ENCODE measurements at regions not wholly inside any gene's neighbourhood (a gene's known extent, or its start where the extent isn't known, plus 50 kb on each side); places are given as distances from the start of the nearest gene placed in this dataset.

- Histone ChIP-seq H3K4me1 (ENCODE audit: control insufficient read depth, extremely low read depth, insufficient read depth, low read length) (no peaks in the 10 kb centered on the region), H3K36me3 (ENCODE audit: control insufficient read depth in 2 of 2, extremely low read depth in 1 of 2, insufficient read depth in 2 of 2, low read length in 2 of 2) (no peaks in the 10 kb centered on the region), H4K20me1 (ENCODE audit: control insufficient read depth, extremely low read depth, insufficient read depth, low read length) (no peaks in the 10 kb centered on the region), H3K27me3 (ENCODE audit: control insufficient read depth, extremely low read depth, insufficient read depth, low read length) (no peaks in the 10 kb centered on the region), H3K79me2 (ENCODE audit: control insufficient read depth, insufficient read depth, low read length) (no peaks in the 10 kb centered on the region), H2AFZ (ENCODE audit: control insufficient read depth, low read length) (no peak overlapping the region), H3K9me1 (ENCODE audit: control insufficient read depth, extremely low read depth, insufficient read depth, low read length) (no peaks in the 10 kb centered on the region), H3K9me3 (ENCODE audit: control insufficient read depth, low read depth, low read length) (no peaks in the 10 kb centered on the region), H3K27ac (ENCODE audit: control insufficient read depth, insufficient read depth, low read length) (no peak overlapping the region), H3K9ac (ENCODE audit: control insufficient read depth, extremely low read depth, insufficient read depth, low read length) (no peak overlapping the region), H3K4me2 (ENCODE audit: control insufficient read depth, extremely low read depth, insufficient read depth, low read depth, low read length) (no peak overlapping the region), H3K4me3 (ENCODE audit: control insufficient read depth in 2 of 3, extremely low read depth in 1 of 3, insufficient read depth in 2 of 3, low read depth in 1 of 3, low read length in 3 of 3) (no peak overlapping the region)
- FAIRE-seq (no peak), DNase-seq (ENCODE audit: low read depth, low spot score) (no peak)
- dilution Hi-C loops (cut with MboI; ENCODE audit: extremely low pct_ligation_motif_present, low sequenced_read_pairs) = no loop called here
- TF ChIP-seq CTCF (optimal IDR thresholded peaks at IDR 0.05 in 1 of 3, IDR thresholded peaks at IDR 0.05 in 1 of 3, conservative IDR thresholded peaks at IDR 0.05 in 1 of 3; ENCODE audit: extremely low read depth in 1 of 3, insufficient read depth in 2 of 3, low read length in 3 of 3) (no peak), EZH2 (IDR thresholded peaks at IDR 0.05; ENCODE audit: low read length) (no peak)
Observed at GRCh38 chr10:57457972-57458512, 809.7 kb downstream of the IPMK start.

GRCh38 chr10:57430376-57430775, 837.3 kb downstream of the IPMK start:
- Histone ChIP-seq H3K27me3 (ENCODE audit: control insufficient read depth, extremely low read depth, insufficient read depth, low read length) (no peaks in the 10 kb centered on the region), H3K4me2 (ENCODE audit: control insufficient read depth, extremely low read depth, insufficient read depth, low read depth, low read length) (no peak overlapping the region), H3K79me2 (ENCODE audit: control insufficient read depth, insufficient read depth, low read length) (no peaks in the 10 kb centered on the region), H3K27ac (ENCODE audit: control insufficient read depth, insufficient read depth, low read length) (no peak overlapping the region), H3K9me3 (ENCODE audit: control insufficient read depth, low read depth, low read length) (no peaks in the 10 kb centered on the region), H3K9me1 (ENCODE audit: control insufficient read depth, extremely low read depth, insufficient read depth, low read length) (no peaks in the 10 kb centered on the region), H3K4me3 (ENCODE audit: control insufficient read depth in 2 of 3, extremely low read depth in 1 of 3, insufficient read depth in 2 of 3, low read depth in 1 of 3, low read length in 3 of 3) (no peak overlapping the region), H2AFZ (ENCODE audit: control insufficient read depth, low read length) (no peak overlapping the region), H3K36me3 (ENCODE audit: control insufficient read depth in 2 of 2, extremely low read depth in 1 of 2, insufficient read depth in 2 of 2, low read length in 2 of 2) (no peaks in the 10 kb centered on the region), H3K9ac (ENCODE audit: control insufficient read depth, extremely low read depth, insufficient read depth, low read length) (no peak overlapping the region), H3K4me1 (ENCODE audit: control insufficient read depth, extremely low read depth, insufficient read depth, low read length) (no peaks in the 10 kb centered on the region), H4K20me1 (ENCODE audit: control insufficient read depth, extremely low read depth, insufficient read depth, low read length) (no peaks in the 10 kb centered on the region)
- DNase-seq (ENCODE audit: low read depth, low spot score) (no peak), FAIRE-seq (no peak)
- TF ChIP-seq CTCF (optimal IDR thresholded peaks at IDR 0.05 in 1 of 3, IDR thresholded peaks at IDR 0.05 in 1 of 3, conservative IDR thresholded peaks at IDR 0.05 in 1 of 3; ENCODE audit: extremely low read depth in 1 of 3, insufficient read depth in 2 of 3, low read length in 3 of 3) = no peak
- TF ChIP-seq EZH2 (IDR thresholded peaks at IDR 0.05; ENCODE audit: low read length) = no peak
- dilution Hi-C loops (cut with MboI; ENCODE audit: extremely low pct_ligation_motif_present, low sequenced_read_pairs) = no loop called here

Measured in keratinocyte (primary cell).